ENCODE measurements at regions not wholly inside any gene's neighbourhood (a gene's known extent, or its start where the extent isn't known, plus 50 kb on each side); places are given as distances from the start of the nearest gene placed in this dataset.

DNA sequence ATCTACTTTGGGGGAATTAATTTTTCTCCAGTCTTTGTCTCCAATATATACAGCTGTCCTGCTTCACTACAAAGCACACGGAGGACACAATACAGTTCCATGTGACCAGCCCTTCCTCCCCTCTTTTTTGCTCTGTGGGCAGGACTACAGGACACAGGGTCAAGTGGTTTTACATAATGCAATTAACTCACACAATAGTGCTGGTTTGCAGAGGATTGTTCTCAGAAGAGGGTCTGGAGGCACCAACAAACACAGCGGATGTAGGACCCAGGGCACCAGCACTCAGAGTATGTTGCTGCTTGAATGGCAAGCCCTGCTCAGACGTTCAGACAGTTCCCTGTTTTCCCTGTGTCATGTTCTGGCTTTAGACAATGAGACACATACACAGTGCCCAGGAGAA is 52.0 kb upstream of the NPTX2 start:
- DNase-seq, result no peak
- H3K27me3 ChIP-seq, result no peaks in the 10 kb centered on the region
- H3K4me3 ChIP-seq, result no peak overlapping the region
- H3K36me3 ChIP-seq, result no peaks in the 10 kb centered on the region
- no peaks in the 10 kb centered on the region for H3K9me3 ChIP-seq

DNA sequence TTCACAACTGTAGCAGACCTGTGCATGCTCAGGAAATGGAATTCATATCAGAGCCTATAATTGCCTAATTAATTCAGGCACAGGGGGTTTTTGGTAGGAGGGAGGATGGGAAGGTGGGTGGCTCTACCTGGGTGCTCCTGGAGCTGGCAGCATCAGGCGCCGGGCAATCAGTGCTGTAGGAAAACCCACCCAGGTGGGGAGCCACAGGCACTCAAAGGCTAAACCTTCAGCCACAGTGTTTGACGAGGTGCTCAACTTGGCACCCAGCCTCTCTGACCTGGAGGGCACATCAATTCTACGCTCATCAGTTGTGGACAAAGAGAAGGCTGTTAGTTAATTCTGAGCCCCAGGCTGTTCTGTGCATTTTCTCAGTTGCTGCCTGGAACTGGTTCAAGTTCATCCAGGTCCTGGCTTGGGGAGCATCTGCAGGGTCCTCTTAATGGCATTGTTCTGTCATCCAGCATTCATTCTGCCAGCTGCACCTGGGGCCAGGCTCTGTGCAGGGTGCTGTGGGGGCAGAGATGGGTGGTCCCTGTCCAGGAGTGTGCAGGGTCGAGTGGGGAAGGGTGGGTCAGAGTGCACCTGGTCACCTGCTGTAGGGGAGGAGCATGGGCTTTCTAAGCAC is 54.1 kb upstream of the NPTX2 start:
- no peak for DNase-seq
- H3K36me3 ChIP-seq, result no peaks in the 10 kb centered on the region
- no peaks in the 10 kb centered on the region for H3K27me3 ChIP-seq
- H3K9me3 ChIP-seq, result no peaks in the 10 kb centered on the region
- no peak overlapping the region for H3K4me3 ChIP-seq

DNA sequence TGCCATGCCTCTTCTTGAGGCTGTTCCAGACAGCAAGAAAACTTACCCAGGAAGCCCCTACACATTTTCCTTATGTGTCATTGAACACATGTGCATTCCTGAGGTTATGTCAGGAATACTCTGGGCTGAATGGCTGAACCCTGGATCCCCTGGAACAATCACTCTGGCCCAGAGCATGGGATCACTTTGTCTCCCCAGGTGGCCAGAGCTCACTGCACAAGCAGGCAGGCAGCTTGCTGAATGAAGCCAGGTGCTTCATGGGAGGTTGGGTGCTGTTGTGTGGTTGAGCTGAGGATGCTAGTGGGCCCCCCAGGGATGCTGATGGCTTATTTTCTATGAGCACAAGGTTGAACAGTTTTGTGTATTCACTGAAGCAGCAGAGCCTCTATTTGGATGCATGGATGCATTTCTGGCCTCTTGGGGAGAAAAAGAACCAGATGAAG is 54.7 kb upstream of the NPTX2 start:
- DNase-seq, result no peak
- no peaks in the 10 kb centered on the region for H3K36me3 ChIP-seq
- H3K4me3 ChIP-seq, result no peak overlapping the region
- no peaks in the 10 kb centered on the region for H3K27me3 ChIP-seq
- no peaks in the 10 kb centered on the region for H3K9me3 ChIP-seq

DNA sequence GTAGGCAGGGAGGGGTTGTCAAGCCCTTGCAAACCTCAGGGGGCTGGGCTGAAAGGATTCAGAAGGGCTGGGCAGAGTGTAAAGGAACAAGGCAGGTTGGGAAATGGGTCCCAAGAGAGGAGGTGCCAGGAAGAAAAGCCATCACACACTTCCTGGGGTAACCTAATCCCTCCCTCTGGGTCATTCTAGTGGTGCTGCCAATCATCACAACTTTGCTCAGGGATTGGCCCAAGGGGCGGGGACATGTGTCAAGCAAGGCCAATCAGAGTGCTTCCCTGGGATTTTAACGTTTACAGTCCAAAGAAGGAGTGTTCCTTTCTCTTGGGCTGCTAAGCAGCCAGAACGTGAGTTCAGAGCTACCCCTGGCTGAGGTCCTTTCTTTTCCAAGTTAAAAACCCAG is 57.1 kb upstream of the NPTX2 start:
- no peaks in the 10 kb centered on the region for H3K27me3 ChIP-seq
- no peaks in the 10 kb centered on the region for H3K9me3 ChIP-seq
- H3K4me3 ChIP-seq, result no peak overlapping the region
- DNase-seq, result no peak
- H3K36me3 ChIP-seq, result no peaks in the 10 kb centered on the region

DNA sequence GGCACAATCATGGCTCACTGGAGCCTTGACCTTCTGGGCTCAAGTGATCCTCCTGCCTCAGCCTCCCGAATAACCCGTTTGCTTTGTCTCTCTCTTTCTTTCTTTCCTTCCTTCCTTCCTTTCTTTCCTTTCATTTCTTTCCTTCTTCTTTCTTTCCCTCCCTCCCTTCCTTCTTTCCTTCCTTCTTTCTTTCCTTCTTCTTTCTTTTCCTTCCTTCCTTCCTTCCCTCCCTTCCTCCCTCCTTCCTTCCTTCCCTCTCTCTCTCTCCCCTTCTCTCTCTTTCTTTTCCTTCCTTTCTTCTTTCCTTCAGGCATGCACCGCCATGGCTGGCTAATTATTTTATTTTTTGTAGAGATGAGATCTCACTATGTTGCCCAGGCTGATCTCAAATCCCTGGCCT is 57.9 kb upstream of the NPTX2 start:
- DNase-seq, result no peak
- Histone ChIP-seq H3K36me3 (no peaks in the 10 kb centered on the region), H3K4me3 (no peak overlapping the region), H3K9me3 (no peaks in the 10 kb centered on the region), H3K27me3 (no peaks in the 10 kb centered on the region)

DNA sequence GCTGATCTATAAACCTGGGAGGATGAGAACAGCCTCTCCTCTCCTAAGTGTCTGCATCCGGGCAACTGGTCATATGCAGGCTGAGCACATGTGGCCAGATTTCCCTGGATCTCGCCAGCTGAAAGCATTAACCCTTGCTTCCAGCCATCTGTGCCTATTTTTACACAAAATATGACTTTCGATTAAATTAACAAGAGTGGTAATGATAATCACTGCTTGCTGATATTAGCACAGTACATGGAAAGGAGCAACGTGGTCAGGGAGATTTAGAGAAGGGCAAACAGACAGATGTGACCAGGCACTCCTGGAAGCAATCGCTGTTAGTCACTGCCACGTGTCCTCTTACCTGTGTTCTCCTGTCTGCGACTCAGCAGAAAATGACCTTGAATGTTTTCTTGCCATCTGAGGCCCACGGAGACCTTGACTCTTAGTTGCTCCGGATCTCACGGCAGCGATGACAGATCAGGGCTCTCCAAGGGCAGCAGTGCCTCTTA is 59.5 kb upstream of the NPTX2 start:
- no peak overlapping the region for H3K4me3 ChIP-seq
- no peak for DNase-seq
- H3K9me3 ChIP-seq, result no peaks in the 10 kb centered on the region
- H3K27me3 ChIP-seq, result no peaks in the 10 kb centered on the region
- no peaks in the 10 kb centered on the region for H3K36me3 ChIP-seq

DNA sequence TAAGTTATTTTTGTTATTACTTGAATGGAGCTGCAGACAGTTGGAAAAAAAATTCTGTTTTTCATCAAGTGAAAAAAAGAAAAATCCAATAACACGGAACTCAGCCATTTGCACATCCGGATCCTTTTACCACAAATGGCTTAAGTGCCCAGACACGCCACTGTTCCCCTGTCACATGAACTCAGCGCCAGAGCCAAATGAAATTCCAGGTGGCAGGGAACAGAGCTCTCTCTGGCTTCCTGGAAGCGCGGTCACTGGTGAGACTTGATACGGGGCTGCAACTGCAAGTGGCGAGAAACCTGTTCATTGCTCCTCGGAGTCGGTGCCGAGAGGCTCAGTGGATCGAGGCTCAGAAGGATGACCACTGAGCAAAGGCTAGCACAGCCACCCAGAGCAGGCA is 60.8 kb upstream of the NPTX2 start:
- H3K4me3 ChIP-seq, result no peak overlapping the region
- no peaks in the 10 kb centered on the region for H3K27me3 ChIP-seq
- H3K9me3 ChIP-seq, result no peaks in the 10 kb centered on the region
- DNase-seq, result no peak
- no peaks in the 10 kb centered on the region for H3K36me3 ChIP-seq

DNA sequence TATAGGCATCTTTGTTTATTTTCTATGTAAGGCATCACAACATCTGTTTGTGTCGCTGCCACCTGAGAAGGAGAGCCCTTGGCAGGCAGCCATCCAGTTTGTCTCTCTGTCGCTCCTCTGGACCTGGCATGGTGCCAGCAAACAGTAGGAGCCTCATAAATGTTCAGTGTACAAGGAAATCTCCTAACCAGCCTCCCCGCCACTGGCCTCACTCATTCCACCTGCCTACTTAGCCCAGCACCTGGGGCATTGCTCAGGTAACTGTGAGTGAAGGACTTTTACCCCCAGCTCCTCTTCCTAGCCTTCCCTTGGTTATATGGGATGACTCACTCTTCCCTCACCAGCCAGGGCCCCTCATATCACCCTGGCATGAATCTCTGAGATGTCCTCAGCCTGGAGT is 61.7 kb upstream of the NPTX2 start:
- Histone ChIP-seq H3K27me3 (no peaks in the 10 kb centered on the region), H3K4me3 (no peak overlapping the region), H3K9me3 (no peaks in the 10 kb centered on the region), H3K36me3 (no peaks in the 10 kb centered on the region)
- DNase-seq, result no peak

DNA sequence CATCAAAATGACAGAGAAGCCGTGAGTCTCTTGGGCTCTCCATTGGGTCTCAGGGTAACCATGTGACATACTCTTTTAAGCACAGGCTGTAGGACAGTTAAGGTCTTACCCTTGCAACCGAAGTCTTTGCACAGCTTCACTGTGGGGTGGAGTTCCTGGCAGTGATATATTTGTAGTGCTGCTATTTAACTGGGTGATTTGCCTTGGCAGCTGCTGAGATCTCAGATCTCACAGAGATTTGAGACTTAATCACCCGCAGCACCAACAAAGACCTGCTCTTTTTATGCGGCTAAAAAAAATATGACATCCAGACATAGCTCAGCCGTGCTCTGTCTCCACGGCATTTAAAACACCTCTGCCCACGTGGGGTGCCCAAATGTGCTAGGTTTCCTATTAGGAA is 63.4 kb upstream of the NPTX2 start:
- no peak for DNase-seq
- Histone ChIP-seq H3K36me3 (no peaks in the 10 kb centered on the region), H3K4me3 (no peak overlapping the region), H3K27me3 (no peaks in the 10 kb centered on the region), H3K9me3 (no peaks in the 10 kb centered on the region)

DNA sequence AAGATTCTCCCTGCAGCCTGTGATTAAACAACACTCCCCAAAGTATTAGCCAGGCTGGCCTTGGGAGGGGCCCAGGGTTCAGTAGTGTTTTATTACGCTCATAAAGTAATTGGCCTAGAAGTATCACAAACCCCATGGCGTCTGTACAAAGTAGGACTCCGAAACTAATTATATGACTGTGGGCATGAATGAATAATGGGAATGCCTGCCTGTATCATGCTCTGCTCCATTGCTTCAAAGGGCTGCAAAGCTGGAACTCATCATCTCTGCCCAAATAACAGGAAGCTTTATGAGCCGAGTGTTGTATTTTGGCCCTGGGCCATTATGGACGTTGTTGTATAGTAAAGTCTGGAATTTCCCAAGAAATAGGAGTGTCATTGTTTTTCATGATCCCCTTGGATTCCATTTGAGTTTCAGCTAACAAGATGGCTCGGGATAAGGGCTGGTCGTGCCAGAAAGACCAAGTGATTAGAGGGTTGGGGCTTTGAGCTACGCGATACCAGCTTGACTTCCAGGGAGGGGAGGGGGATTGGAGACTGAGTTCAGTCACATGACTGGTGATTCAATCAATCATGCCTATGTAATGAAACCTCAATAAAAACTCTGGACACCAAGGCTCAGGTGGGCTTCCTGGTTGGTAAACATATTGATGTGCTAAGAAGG is 65.3 kb upstream of the NPTX2 start:
- Histone ChIP-seq H3K27me3 (no peaks in the 10 kb centered on the region), H3K36me3 (no peaks in the 10 kb centered on the region), H3K9me3 (no peaks in the 10 kb centered on the region), H3K4me3 (no peak overlapping the region)
- DNase-seq, result no peak

DNA sequence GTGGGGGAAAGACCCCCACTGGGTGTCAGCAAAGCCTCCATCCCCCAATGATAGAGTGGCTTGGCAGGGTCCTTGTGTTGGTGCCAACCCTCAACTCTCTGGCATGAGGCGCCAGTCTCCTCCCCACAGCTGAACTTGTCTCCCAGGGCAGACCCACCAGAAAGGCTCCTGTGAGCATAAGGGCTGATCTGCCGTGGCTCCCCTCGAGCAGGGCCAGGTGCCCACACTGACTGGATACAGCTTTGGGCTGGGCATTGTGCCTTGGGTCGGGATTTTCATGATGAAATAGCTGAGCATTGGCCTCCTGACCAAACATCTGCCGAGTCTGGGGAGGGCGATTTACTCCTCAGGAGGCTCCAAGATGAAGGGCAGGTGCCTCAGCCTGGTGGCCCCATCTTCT is 68.1 kb upstream of the NPTX2 start:
- no peaks in the 10 kb centered on the region for H3K9me3 ChIP-seq
- peak; percentile 11 for DNase-seq
- no peaks in the 10 kb centered on the region for H3K36me3 ChIP-seq
- no peak overlapping the region for H3K4me3 ChIP-seq
- no peaks in the 10 kb centered on the region for H3K27me3 ChIP-seq

DNA sequence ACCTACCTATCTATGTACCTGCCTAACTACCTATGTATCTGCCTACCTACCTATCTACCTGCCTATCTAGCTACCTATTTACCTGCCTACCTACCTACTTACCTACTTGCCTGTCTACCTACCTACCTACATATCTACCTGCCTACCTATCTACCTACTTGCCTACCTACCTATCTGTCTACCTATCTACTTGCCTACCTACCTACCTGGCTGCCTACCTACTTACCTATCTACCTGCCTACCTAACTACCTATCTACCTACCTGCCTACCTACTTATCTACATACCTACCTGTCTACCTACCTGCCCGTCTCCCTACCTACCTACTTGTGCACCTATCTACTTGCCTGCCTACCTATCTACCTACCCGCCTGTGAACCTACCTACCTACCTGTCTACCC is 68.7 kb upstream of the NPTX2 start:
- H3K27me3 ChIP-seq, result no peaks in the 10 kb centered on the region
- no peak overlapping the region for H3K4me3 ChIP-seq
- DNase-seq, result no peak
- H3K36me3 ChIP-seq, result no peaks in the 10 kb centered on the region
- H3K9me3 ChIP-seq, result no peaks in the 10 kb centered on the region

DNA sequence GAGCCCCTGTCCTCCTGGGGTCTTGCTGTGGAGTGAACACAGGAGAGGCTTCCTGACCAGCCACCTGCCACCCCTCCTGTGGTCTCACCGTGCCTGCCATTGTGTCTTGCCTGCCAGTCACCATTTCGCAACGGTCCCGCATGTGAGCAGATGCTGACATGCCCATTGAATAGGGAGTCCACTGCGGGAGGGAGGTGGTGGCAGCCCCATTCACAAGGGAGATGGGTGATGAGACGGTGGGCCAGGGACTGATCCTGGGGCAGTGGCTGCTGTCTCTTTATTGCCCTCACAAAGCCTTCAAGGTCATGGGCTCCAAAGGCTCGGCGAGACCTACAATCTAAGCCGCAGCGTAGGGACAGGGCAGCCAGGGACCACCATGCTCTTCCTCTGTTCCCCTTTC is 76.0 kb upstream of the NPTX2 start:
- Histone ChIP-seq H3K4me3 (no peak overlapping the region), H3K27me3 (no peaks in the 10 kb centered on the region), H3K9me3 (no peaks in the 10 kb centered on the region), H3K36me3 (no peaks in the 10 kb centered on the region)
- no peak for DNase-seq

DNA sequence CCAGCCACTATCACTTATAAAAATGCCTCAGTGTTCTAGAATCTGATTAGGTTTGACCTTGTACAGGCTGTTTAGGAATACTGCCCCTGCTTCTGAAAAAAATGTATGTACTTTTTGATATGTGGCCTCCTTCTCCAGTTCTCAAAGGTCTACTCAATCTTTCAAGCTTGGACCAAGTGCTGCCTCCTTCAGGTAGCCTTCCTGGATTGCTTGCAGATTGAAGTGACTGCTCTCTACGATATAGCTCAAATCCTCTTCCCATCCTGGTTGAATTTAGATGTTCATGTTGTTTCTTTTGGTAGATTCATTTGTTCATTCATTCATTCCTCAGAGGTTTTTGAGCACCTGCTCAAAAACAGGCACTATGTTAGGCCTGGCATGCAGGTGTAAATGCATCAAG is 77.2 kb upstream of the NPTX2 start:
- Histone ChIP-seq H3K27me3 (no peaks in the 10 kb centered on the region), H3K9me3 (no peaks in the 10 kb centered on the region), H3K36me3 (no peaks in the 10 kb centered on the region), H3K4me3 (no peak overlapping the region)
- DNase-seq, result no peak

DNA sequence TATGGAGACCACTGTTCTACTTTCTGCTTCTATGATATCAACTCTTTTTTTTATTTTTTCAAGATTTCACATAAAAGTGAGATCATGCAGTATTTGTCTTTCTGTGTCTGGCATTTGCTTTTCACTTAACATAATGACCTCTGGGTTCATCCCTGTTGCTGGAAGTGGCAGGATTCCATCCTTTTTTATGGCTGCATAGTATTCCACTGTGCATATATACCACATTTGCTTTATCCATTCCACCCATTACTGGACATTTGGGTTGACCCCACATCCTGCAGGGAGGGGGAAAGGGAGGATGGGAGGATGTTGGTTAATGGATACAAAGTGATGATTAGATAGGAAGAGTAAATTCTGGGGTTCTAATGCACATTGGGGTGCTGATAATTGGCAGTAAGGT is 80.3 kb upstream of the NPTX2 start:
- H3K9me3 ChIP-seq, result no peaks in the 10 kb centered on the region
- no peaks in the 10 kb centered on the region for H3K27me3 ChIP-seq
- DNase-seq, result no peak
- H3K4me3 ChIP-seq, result no peak overlapping the region
- no peaks in the 10 kb centered on the region for H3K36me3 ChIP-seq

DNA sequence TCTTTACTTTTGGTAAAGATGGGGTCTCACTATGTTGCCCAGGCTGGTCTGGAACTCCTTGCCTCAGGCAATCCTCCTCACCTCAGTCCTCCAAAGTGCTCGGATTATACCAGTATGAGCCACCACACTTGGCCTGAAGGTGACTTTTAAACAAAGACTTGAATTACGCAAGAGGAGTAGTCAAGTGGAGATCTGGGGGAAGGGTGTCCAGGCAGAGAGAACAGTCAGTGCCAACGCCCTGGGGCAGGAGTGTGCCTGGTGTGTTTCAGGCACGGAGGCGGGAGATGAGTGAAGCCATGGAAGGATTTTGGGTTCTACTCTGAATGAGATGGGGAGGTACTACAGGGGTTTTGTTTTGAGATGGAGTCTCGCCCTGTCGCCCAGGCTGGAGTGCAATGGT is 82.6 kb upstream of the NPTX2 start:
- no peak for DNase-seq
- Histone ChIP-seq H3K36me3 (no peaks in the 10 kb centered on the region), H3K9me3 (no peaks in the 10 kb centered on the region), H3K4me3 (no peak overlapping the region), H3K27me3 (no peaks in the 10 kb centered on the region)

DNA sequence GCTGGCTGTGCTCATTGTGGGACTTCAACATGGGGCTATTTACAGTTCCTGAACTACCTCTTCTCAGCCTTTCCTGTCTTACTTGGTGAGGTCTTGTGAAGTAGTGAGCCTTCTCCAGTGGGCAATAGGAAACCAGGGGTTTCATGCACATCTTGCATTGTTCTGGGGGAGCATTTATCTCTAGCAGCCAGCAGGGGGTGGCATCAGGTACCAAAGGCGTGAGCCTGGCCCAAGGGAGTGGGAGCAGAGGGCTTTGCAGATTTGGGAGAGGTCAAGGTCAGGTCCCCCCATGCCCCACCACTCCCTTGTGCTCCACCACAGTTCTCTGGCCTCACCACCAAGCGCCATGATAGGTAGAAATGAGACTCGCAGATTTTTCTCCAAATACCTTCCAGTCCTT is 85.4 kb upstream of the NPTX2 start:
- H3K9me3 ChIP-seq, result no peaks in the 10 kb centered on the region

DNA sequence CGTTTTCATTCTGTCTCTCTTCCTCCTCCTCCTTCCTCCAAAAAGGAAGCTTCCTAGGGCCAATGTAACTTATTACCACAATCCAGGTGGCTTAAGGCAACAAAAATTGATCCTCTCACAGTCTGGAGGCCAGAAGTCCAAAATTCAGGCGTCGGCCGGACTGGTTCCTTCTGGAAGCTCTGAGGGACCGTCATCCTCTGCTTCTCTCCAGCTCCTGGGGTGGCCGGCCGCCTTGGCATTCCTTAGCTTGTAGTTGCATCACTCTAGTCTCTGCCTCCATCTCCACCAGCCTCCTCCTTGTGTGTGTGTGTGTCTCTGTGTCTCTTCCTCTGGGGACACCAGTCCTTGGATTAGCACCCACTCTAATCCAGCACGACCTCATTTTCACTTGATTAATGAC is 89.0 kb upstream of the NPTX2 start:
- Histone ChIP-seq H3K9me3 (no peaks in the 10 kb centered on the region), H3K4me3 (no peak overlapping the region)
- DNase-seq, result no peak

More for the DNA sequence above, 85.4 kb upstream of the NPTX2 start:
- Histone ChIP-seq H3K27me3 (no peaks in the 10 kb centered on the region), H3K36me3 (no peaks in the 10 kb centered on the region), H3K4me3 (no peak overlapping the region)
- no peak for DNase-seq

More for the DNA sequence above, 89.0 kb upstream of the NPTX2 start:
- no peaks in the 10 kb centered on the region for H3K36me3 ChIP-seq
- H3K27me3 ChIP-seq, result no peaks in the 10 kb centered on the region
